Thoracic aorta (tissue), 2 donors: ENCODE measurements at regions not wholly inside any gene's neighbourhood (a gene's known extent, or its start where the extent isn't known, plus 50 kb on each side); places are given as distances from the start of the nearest gene placed in this dataset.

Source experiments
- ATAC-seq: fragments of 150-250 bp; one replicate; pipeline ENCODE4 v1.8.0; 2017; ENCODE audit warnings: low read depth; ENCODE audit not compliant: insufficient number of reproducible peaks, low FRiP score
- DNase-seq: peaks from one replicate; pipeline ENCODE4 v3.0.0-alpha.2; 2020; ENCODE audit warnings: low spot score
- H3K27ac ChIP-seq, 2 donors: fragments of 200-600 bp; sonication (generic); 1 replicate in 1 of 2; 2 replicates in 1 of 2; pipeline ENCODE4 v1.5.1; 2016; ENCODE audit warnings: mild to moderate bottlenecking in 2 of 2, moderate library complexity in 2 of 2
- H3K27me3 ChIP-seq: fragments of 200-600 bp; sonication (generic); replicated peaks from 2 replicates; pipeline ENCODE4 v1.6.0; 2016; ENCODE audit warnings: mild to moderate bottlenecking; ENCODE audit not compliant: insufficient read depth
- H3K36me3 ChIP-seq: fragments of 200-600 bp; sonication (generic); one replicate; pipeline ENCODE4 v1.5.1; 2016
- H3K4me1 ChIP-seq, 2 donors: fragments of 200-600 bp; sonication (generic); 1 replicate in 1 of 2; 2 replicates in 1 of 2; pipeline versions ENCODE4 v1.5.1 to v1.6.0; 2016; ENCODE audit warnings: low read depth in 2 of 2, mild to moderate bottlenecking in 1 of 2; ENCODE audit not compliant: control insufficient read depth in 1 of 2
- H3K4me3 ChIP-seq: fragments of 200-600 bp; sonication (generic); 2 replicates; pipeline ENCODE4 v1.5.1; 2016; ENCODE audit warnings: mild to moderate bottlenecking
- H3K9me3 ChIP-seq: fragments of 200-600 bp; sonication (generic); 2 replicates; pipeline ENCODE4 v1.5.1; 2016
- TF ChIP-seq, protein P1 (sequence below): fragments of 200-600 bp; sonication (generic); IDR thresholded peaks from one replicate; pipeline ENCODE4 v1.5.1; 2019; ENCODE audit warnings: antibody characterized with exemption

DNA sequence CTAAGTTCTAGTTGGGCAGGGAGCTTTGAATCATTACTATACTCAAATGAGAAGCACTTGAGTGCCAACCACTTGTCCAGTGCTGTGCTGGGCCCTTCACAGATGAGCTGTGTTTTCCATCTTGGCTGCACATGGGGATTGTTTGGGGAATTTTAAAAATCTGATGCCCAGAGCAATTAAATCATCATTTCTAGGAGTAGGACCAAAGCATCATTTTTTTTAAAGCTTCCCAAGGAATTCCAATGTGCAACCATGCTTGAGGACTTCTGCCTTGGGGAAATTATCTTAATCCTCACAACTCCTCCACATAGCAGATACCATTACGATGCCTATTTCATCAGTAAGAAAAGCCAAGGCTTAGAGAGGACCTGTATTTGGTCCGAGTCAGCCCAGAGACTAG lies 131.4 kb downstream of the TMEM174 start:
- ATAC-seq = no peak
- H3K4me1 ChIP-seq = peaks cover 0 to 12% of the 10 kb centered on the region in 2 donors
- TF ChIP-seq, protein P1, sequence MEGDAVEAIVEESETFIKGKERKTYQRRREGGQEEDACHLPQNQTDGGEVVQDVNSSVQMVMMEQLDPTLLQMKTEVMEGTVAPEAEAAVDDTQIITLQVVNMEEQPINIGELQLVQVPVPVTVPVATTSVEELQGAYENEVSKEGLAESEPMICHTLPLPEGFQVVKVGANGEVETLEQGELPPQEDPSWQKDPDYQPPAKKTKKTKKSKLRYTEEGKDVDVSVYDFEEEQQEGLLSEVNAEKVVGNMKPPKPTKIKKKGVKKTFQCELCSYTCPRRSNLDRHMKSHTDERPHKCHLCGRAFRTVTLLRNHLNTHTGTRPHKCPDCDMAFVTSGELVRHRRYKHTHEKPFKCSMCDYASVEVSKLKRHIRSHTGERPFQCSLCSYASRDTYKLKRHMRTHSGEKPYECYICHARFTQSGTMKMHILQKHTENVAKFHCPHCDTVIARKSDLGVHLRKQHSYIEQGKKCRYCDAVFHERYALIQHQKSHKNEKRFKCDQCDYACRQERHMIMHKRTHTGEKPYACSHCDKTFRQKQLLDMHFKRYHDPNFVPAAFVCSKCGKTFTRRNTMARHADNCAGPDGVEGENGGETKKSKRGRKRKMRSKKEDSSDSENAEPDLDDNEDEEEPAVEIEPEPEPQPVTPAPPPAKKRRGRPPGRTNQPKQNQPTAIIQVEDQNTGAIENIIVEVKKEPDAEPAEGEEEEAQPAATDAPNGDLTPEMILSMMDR = no peak
- H3K27me3 ChIP-seq = peaks cover 12% of the 10 kb centered on the region
- no peaks in the 10 kb centered on the region for H3K36me3 ChIP-seq
- no peak for DNase-seq
- H3K9me3 ChIP-seq = no peaks in the 10 kb centered on the region
- H3K4me3 ChIP-seq = no peak overlapping the region
- H3K27ac ChIP-seq = no peak overlapping the region

DNA sequence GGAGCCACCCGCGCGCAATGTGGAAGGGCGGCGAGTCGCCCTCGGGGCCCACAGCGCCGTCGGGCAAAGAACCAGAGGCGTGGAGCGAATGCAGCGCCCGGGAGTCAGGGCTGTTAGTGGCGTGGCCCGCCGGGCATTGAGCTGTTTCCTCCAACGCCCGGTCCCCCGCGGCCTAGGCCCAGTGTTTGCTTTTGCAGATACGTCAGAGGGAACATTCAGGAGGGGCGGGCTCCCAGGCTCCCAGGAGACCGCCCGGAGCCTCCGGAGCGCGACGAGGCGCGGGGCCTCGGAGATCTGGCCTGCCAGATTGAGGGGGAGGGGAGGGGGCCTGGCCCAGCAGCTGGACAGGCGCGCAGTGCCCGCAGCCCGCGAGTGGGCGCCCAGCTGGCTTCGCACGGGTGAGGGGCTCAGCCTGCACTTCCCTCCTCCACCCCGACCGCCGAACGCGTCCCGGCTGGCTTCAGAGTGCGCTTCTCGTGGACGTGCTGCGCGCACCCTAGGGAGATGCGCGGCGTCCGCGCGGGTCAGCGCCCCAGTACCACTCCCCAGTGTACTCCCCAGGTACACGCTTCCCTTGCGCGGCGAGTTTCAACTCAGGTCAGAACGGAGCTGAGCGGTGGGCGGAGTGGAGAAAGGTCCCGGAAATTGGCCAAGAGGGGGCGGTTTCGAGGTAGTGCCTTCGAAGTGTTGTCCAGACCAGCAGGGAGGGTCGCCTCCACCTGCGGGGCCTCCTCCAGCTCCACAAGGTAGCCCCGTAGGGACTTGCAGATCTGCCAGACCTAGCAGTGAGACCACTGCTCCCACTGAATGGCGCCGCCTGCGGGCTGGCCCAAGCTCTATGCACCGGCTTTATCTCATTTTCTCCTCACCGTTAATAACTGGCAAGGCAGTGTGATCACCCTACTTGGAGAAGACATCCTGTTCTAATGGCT lies 130.4 kb downstream of the TMEM174 start:
- H3K4me3 ChIP-seq = peak overlapping the region; percentile 52
- TF ChIP-seq, protein P1 = no peak
- H3K27ac ChIP-seq = no peak overlapping the region
- no peaks in the 10 kb centered on the region for H3K36me3 ChIP-seq
- peaks cover 5 to 21% of the 10 kb centered on the region in 2 donors for H3K4me1 ChIP-seq
- H3K9me3 ChIP-seq = no peaks in the 10 kb centered on the region
- ATAC-seq (no peak), DNase-seq (no peak)
- H3K27me3 ChIP-seq = peaks cover 18% of the 10 kb centered on the region

DNA sequence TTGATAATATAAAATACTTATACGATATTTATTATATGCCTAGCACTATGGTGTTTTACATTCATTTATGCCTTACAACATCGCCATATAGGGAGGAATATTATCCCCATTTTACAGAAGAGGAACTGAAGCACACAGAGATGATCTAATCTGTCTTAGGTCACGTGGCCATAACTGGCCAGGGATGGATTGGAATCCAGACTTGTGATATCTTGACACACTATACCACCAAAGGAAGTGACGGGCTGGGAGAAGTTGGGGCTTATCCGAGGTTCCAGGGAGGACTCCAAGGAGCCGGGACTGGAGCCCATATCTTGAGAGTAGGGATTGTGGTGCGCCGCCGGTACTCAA lies 129.8 kb downstream of the TMEM174 start:
- Histone ChIP-seq H3K27ac (no peak overlapping the region), H3K9me3 (no peaks in the 10 kb centered on the region), H3K4me1 (peaks cover 7 to 28% of the 10 kb centered on the region in 2 donors), H3K27me3 (peaks cover 18% of the 10 kb centered on the region), H3K36me3 (no peaks in the 10 kb centered on the region), H3K4me3 (peak overlapping the region; percentile 52)
- DNase-seq = no peak
- TF ChIP-seq, protein P1 = no peak
- no peak for ATAC-seq

DNA sequence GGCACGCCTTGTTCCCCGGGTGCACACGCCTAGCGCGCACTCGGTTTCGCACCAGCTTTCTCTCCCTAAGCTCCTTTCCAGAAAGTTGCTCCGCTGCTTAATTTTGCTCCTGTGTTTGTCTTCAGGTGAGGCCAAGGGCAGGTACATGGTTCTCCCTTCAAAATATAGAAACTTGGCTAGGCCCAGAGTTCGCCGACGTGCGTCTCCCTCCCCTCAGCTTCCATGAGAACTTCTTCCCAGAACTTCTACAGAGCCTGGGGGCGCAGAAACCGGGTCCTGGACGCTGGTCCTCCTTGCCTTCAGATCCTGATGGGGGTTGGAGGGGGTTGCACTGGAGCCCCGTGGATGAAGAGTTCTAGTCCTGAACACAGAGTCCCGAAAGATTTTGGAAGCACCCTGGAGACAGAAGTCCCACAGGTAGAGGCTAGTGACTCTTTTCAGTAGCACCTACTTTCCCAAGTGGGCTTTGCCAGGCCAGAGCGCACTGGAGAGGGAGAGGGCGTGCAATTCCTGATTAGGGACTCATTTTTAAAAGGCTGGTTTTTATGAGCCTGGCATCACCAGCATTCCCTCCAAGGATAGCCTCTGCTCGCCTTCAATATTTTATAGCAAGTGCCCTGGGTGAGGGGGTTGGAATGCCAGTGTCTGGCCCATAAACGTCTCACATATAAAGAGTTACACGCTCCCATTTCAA lies 128.4 kb downstream of the TMEM174 start:
- no peak for DNase-seq
- ATAC-seq = no peak
- Histone ChIP-seq H3K4me3 (no peak overlapping the region), H3K9me3 (no peaks in the 10 kb centered on the region), H3K36me3 (no peaks in the 10 kb centered on the region), H3K4me1 (peaks cover 7 to 28% of the 10 kb centered on the region in 2 donors), H3K27ac (no peak overlapping the region), H3K27me3 (peaks cover 18% of the 10 kb centered on the region)
- TF ChIP-seq, protein P1 = no peak
